Skeletal muscle satellite cell (primary cell): ENCODE measurements at regions not wholly inside any gene's neighbourhood (a gene's known extent, or its start where the extent isn't known, plus 50 kb on each side); places are given as distances from the start of the nearest gene placed in this dataset.

Experiments
- H3K27me3 ChIP-seq: 2 replicates; pipeline ENCODE4 v1.7.0; 2013; ENCODE audit warnings: low read length; ENCODE audit not compliant: control insufficient read depth, insufficient read depth
- H3K36me3 ChIP-seq: 2 replicates; pipeline ENCODE4 v1.7.0; 2013; ENCODE audit warnings: mild to moderate bottlenecking, control low read depth, low read length; ENCODE audit not compliant: insufficient read depth
- H3K4me1 ChIP-seq: 2 replicates; pipeline ENCODE4 v1.7.0; 2013; ENCODE audit warnings: low read length; ENCODE audit not compliant: control insufficient read depth, insufficient read depth
- H3K4me2 ChIP-seq: 2 replicates; pipeline ENCODE4 v1.7.0; 2013; ENCODE audit warnings: mild to moderate bottlenecking, low read length
- H3K4me3 ChIP-seq: 2 replicates; pipeline ENCODE4 v1.7.0; 2013; ENCODE audit warnings: low read length
- H3K9ac ChIP-seq: 2 replicates; pipeline ENCODE4 v1.7.0; 2013; ENCODE audit warnings: mild to moderate bottlenecking, low read depth, low read length, moderate library complexity
- H3K9me3 ChIP-seq: replicated peaks from 2 replicates; pipeline ENCODE4 v1.7.0; 2013; ENCODE audit warnings: mild to moderate bottlenecking, control low read depth, low read length

DNA sequence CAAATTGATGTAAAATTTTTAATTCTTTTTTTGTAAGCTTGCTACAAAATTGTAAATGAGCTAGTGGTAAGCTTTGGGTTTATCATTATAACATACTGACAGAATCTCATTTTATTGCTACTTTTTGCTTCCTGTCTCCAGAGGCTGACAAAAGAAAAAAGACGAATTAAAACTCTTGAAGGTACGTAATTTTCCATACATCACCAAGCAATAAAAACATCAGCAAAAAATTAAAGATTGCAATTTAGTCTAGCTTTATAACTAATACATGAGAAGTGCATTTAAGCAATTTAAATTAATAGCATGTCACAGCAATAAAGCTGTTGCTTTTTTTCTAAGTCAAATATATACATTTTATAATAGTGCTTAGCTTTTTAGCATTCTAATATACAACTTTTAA, 94.6 kb upstream of the SNTG2 start:
- Histone ChIP-seq H3K4me1 (no peaks in the 10 kb centered on the region), H3K4me3 (no peak overlapping the region), H3K27me3 (no peaks in the 10 kb centered on the region), H3K36me3 (no peaks in the 10 kb centered on the region), H3K9me3 (no peaks in the 10 kb centered on the region), H3K4me2 (no peak overlapping the region), H3K9ac (no peak overlapping the region)

GRCh38 chr2:855177-855576, 95.5 kb upstream of the SNTG2 start:
- H3K9ac ChIP-seq: no peak overlapping the region
- no peak overlapping the region for H3K4me2 ChIP-seq
- H3K9me3 ChIP-seq: no peaks in the 10 kb centered on the region
- H3K4me1 ChIP-seq: no peaks in the 10 kb centered on the region
- H3K4me3 ChIP-seq: no peak overlapping the region
- no peaks in the 10 kb centered on the region for H3K36me3 ChIP-seq
- no peaks in the 10 kb centered on the region for H3K27me3 ChIP-seq

GRCh38 chr2:854460-854859, 96.2 kb upstream of the SNTG2 start:
- H3K9me3 ChIP-seq: no peaks in the 10 kb centered on the region
- no peaks in the 10 kb centered on the region for H3K27me3 ChIP-seq
- no peak overlapping the region for H3K9ac ChIP-seq
- no peak overlapping the region for H3K4me3 ChIP-seq
- H3K4me2 ChIP-seq: no peak overlapping the region
- H3K36me3 ChIP-seq: no peaks in the 10 kb centered on the region
- H3K4me1 ChIP-seq: no peaks in the 10 kb centered on the region

DNA sequence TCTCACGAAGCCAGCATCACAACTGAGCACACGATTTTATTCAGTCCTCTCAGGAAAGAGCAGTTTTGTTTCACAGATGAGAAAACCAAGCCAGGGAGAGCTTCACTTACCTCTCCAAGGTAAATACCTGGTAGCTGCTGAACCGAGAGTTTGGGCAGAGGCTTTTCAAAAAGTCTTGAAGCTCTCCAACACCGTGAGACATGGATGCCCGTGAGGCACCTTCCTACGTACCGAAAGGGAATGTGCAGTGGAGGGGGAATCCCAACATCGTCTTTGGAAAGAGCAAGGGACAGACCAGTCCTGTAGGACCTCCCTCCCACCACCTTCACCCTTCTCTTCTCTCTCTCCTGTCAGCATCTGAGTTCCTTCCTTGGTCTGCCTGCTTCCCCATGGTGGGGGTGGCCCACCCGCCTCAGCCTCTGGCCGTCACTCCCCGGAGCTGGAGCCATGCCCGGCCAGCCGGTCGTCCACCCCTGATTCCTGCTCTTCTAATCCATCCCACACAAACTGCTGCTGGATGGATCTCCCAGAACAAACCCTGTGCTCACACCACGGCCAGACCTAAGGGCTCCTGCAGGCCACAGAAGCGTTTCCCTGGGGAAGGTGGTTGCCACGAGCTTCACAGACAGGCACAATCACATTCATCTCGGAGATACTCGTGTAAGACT, 97.3 kb upstream of the SNTG2 start:
- H3K4me1 ChIP-seq: no peaks in the 10 kb centered on the region
- H3K4me3 ChIP-seq: no peak overlapping the region
- no peak overlapping the region for H3K4me2 ChIP-seq
- no peaks in the 10 kb centered on the region for H3K9me3 ChIP-seq
- no peak overlapping the region for H3K9ac ChIP-seq
- H3K36me3 ChIP-seq: no peaks in the 10 kb centered on the region
- H3K27me3 ChIP-seq: no peaks in the 10 kb centered on the region

- Histone ChIP-seq H3K4me3 (no peak overlapping the region), H3K9me3 (no peaks in the 10 kb centered on the region), H3K4me1 (no peaks in the 10 kb centered on the region), H3K4me2 (no peak overlapping the region), H3K9ac (no peak overlapping the region), H3K27me3 (no peaks in the 10 kb centered on the region), H3K36me3 (no peaks in the 10 kb centered on the region)
Observed at GRCh38 chr2:852168-852567, 98.5 kb upstream of the SNTG2 start.

DNA sequence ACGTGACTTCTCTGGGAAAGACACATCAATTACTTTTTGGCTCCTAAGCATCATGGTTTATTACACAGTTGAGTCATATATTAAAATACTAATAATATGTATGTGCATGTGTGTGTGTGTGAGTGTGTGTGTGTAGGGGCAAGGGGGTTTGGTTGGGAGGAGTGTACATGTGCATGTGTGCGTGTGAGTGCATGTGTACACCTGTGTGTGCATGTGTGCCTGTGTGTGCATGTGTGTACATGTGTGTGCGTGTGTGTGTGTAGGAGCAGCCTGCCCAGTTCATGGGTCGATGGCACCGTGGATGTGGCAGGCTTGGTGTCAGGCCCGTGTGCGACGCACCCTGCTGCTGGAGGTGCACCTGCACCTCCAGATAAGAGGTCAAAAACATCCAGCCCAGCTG, 99.0 kb upstream of the SNTG2 start:
- Histone ChIP-seq H3K9ac (no peak overlapping the region), H3K4me3 (no peak overlapping the region), H3K27me3 (no peaks in the 10 kb centered on the region), H3K9me3 (no peaks in the 10 kb centered on the region), H3K4me2 (no peak overlapping the region), H3K36me3 (no peaks in the 10 kb centered on the region), H3K4me1 (no peaks in the 10 kb centered on the region)

- Histone ChIP-seq H3K4me1 (no peaks in the 10 kb centered on the region), H3K4me3 (no peak overlapping the region), H3K9me3 (no peaks in the 10 kb centered on the region), H3K9ac (no peak overlapping the region), H3K27me3 (no peaks in the 10 kb centered on the region), H3K4me2 (no peak overlapping the region), H3K36me3 (no peaks in the 10 kb centered on the region)
Observed at GRCh38 chr2:851078-851477, 99.6 kb upstream of the SNTG2 start.

- Histone ChIP-seq H3K4me1 (no peaks in the 10 kb centered on the region), H3K27me3 (no peaks in the 10 kb centered on the region), H3K9ac (no peak overlapping the region), H3K4me2 (no peak overlapping the region), H3K9me3 (no peaks in the 10 kb centered on the region), H3K36me3 (no peaks in the 10 kb centered on the region), H3K4me3 (no peak overlapping the region)
Observed at GRCh38 chr2:850429-850828, 100.2 kb upstream of the SNTG2 start.

DNA sequence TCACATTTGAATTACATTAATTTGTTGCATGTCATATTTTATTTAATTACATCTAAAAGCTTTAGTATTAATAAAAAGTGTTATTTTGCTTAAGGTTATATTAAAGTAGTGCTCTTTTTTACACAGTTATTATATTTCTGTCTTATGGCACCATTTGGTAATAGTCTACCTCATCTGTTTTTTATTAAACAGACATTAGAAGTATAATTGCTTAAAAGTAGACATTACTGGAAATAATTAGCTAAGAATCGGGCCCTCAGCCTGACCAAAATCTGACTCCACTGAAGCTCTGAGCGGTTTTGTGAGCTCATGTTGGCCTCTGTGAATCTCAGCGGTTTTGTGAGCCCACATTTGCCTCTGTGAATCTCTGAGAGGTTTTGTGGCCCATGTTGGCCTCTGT, 102.5 kb upstream of the SNTG2 start:
- Histone ChIP-seq H3K4me3 (no peak overlapping the region), H3K36me3 (no peaks in the 10 kb centered on the region), H3K27me3 (no peaks in the 10 kb centered on the region), H3K9ac (no peak overlapping the region), H3K4me1 (no peaks in the 10 kb centered on the region), H3K4me2 (no peak overlapping the region), H3K9me3 (peaks cover 6% of the 10 kb centered on the region)

DNA sequence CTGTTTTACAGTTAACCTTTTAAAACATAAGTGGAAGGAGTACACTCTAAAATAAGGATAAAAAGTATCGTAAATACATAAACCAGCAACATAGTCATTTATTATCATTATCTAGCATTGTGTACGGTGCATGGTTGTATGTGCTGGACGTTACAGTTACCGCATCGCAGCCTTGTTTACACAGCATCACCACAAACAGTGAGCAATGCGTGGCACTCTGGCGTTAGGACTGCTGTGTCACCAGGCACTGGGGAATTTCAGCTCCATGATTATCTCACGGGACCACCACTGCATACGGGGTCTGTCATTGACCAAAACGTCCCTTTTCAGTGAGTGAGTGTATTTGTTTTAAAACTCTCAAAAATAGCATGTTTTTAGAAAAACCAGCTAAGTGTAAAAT, 103.0 kb upstream of the SNTG2 start:
- H3K9ac ChIP-seq: no peak overlapping the region
- peaks cover 6% of the 10 kb centered on the region for H3K9me3 ChIP-seq
- H3K36me3 ChIP-seq: no peaks in the 10 kb centered on the region
- no peak overlapping the region for H3K4me2 ChIP-seq
- no peak overlapping the region for H3K4me3 ChIP-seq
- H3K27me3 ChIP-seq: no peaks in the 10 kb centered on the region
- no peaks in the 10 kb centered on the region for H3K4me1 ChIP-seq

- Histone ChIP-seq H3K4me2 (no peak overlapping the region), H3K9ac (no peak overlapping the region), H3K36me3 (no peaks in the 10 kb centered on the region), H3K9me3 (peaks cover 6% of the 10 kb centered on the region), H3K27me3 (no peaks in the 10 kb centered on the region), H3K4me1 (no peaks in the 10 kb centered on the region), H3K4me3 (no peak overlapping the region)
Observed at GRCh38 chr2:844715-845114, 105.9 kb upstream of the SNTG2 start.

DNA sequence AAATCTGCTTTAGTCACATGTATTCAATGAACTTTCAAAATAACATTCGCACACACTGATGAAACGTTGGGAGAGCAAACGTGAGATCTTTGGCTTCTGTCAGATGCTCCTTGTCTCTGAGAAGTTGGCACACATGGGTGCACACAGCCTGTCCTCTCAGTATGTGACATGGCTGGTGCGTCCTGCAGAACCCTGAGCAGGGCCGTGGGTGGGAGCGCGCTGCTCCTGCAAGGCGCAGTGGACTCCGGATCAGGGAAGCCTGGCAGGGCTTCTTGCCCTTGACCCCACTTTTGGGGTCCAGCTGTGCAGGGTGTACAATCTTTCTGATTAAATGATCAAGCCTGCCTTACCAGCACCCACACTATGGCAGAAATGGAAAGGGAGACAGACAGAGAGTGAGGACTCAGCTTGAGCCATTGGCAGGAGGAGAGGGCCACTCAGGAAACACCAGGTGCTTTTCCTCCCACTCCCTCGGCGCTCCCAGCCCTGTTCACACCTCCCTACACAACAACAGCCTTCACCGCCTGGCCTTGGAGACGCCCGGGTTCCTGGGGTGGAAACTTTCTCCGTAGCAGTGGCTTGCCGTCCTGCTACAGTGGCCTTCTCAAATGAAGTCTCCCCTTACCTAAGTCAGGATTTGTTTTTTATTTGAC, 108.4 kb upstream of the SNTG2 start:
- Histone ChIP-seq H3K4me1 (no peaks in the 10 kb centered on the region), H3K27me3 (no peaks in the 10 kb centered on the region), H3K9ac (no peak overlapping the region), H3K9me3 (peaks cover 6% of the 10 kb centered on the region), H3K4me3 (no peak overlapping the region), H3K4me2 (no peak overlapping the region), H3K36me3 (no peaks in the 10 kb centered on the region)
